T-helper 17 cell (primary cell): ENCODE measurements at regions not wholly inside any gene's neighbourhood (a gene's known extent, or its start where the extent isn't known, plus 50 kb on each side); places are given as distances from the start of the nearest gene placed in this dataset.

Experiments
- ATAC-seq: fragments of 150-1000 bp; cut with Tn5 transposase; 2 replicates; pipeline ENCODE4 v1.10.0; 2021; ENCODE audit warnings: mild to moderate bottlenecking, moderate library complexity
- DNase-seq, 3 donors: peaks; one replicate each; pipeline versions ENCODE4 v3.0.0 to v3.0.0-alpha.2; 2020 to 2021
- H3K9me3 ChIP-seq: one replicate; pipeline ENCODE4 v1.7.0; 2013; ENCODE audit warnings: low read length, mild to moderate bottlenecking; ENCODE audit not compliant: control insufficient read depth, poor library complexity, severe bottlenecking
- H3K27ac Mint-ChIP-seq: one replicate; pipeline ENCODE4 v1.8.0; 2022; ENCODE audit warnings: mild to moderate bottlenecking, moderate library complexity, mixed read lengths
- H3K27me3 Mint-ChIP-seq: one replicate; pipeline ENCODE4 v1.8.0; 2022; ENCODE audit warnings: mixed read lengths
- H3K36me3 Mint-ChIP-seq: one replicate; pipeline ENCODE4 v1.8.0; 2022; ENCODE audit warnings: low read depth, mixed read lengths
- H3K4me1 Mint-ChIP-seq: one replicate; pipeline ENCODE4 v1.8.0; 2022; ENCODE audit warnings: mild to moderate bottlenecking, mixed read lengths
- H3K4me3 Mint-ChIP-seq: one replicate; pipeline ENCODE4 v1.8.0; 2022; ENCODE audit warnings: mild to moderate bottlenecking, moderate library complexity, mixed read lengths

DNA sequence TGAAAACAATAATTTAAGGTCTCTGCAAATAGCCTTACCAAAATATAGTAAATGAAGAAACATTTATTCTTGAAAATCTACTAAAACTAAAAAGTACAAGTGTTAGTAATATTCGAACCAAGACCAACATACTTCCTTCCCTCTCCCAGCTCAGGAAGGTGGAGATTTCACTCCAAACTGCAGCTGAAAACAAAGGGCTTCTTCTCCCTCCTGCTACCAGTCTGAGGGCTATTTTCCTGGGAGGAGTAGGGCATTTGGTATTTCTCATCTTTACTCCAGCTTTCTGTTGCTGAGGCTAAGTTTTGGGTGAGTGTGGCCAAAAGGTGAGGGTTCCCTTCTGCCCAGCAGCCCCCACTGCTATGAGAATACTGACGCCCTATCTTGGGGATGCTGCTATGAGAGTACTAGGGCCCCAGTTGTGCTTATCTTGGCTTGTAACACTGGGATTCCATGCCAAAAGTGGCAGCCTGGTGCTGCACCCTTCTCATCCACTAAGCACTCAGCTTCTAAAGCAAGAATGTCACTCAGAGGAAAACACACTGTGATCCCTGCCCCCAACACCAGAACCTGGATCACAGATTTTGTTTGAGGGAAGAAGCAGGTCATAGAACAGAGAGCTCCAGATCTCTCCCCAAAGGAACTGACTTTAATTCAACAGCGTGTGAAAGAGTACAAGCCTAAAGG is 130.7 kb upstream of the KLF7 start:
- H3K4me3 Mint-ChIP-seq: no peak overlapping the region
- no peaks in the 10 kb centered on the region for H3K9me3 ChIP-seq
- H3K27ac Mint-ChIP-seq: no peak overlapping the region
- DNase-seq (no peak), ATAC-seq (no peak)
- H3K36me3 Mint-ChIP-seq: no peaks in the 10 kb centered on the region
- peaks cover 2% of the 10 kb centered on the region for H3K4me1 Mint-ChIP-seq
- H3K27me3 Mint-ChIP-seq: peaks cover 5% of the 10 kb centered on the region

DNA sequence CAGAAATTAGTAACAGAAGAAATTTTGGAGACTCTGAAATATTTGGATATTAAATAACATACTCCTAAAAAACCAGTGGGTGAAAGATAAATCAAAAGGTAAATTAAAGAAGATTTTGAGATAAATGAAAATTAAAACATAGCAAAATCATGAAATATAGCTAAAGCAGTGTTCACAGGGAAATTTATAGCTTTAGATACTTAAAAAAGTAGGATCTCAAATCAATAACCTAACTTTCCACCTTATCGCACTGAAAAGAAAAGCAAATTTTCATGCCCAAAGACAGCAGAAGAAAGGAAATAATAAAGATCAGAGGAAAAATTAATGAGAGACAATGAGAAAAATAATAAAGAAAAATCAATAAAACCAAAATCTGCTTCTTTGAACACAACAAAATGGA is 135.1 kb upstream of the KLF7 start:
- Mint-ChIP-seq H3K27me3 (peaks cover 5% of the 10 kb centered on the region), H3K36me3 (no peaks in the 10 kb centered on the region), H3K4me1 (no peaks in the 10 kb centered on the region), H3K4me3 (no peak overlapping the region), H3K27ac (no peak overlapping the region)
- no peak for DNase-seq
- H3K9me3 ChIP-seq: no peaks in the 10 kb centered on the region
- no peak for ATAC-seq

DNA sequence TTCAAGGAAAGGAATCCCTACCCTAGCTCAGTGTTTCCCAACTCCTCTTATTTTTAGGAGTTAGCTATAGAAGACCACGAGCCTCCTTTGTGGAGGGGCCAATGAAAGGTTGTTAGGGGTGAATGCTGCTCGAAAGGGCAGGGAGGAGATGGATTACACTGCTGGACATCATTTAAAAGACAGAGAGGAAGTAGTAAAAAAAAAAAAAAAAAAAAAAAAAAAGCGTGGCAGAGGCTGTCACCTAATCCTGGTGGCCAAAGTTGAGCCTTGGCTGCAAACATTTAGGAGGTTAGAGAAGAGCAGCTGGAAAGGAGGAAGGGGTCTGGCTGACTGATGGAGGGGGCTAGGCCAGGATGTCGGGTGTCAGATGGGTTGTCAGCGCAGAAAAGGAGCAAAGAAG is 139.0 kb upstream of the KLF7 start:
- no peaks in the 10 kb centered on the region for H3K9me3 ChIP-seq
- DNase-seq: no peak
- Mint-ChIP-seq H3K27ac (no peak overlapping the region), H3K4me3 (no peak overlapping the region), H3K4me1 (peaks cover 6% of the 10 kb centered on the region), H3K27me3 (no peaks in the 10 kb centered on the region), H3K36me3 (no peaks in the 10 kb centered on the region)
- no peak for ATAC-seq

DNA sequence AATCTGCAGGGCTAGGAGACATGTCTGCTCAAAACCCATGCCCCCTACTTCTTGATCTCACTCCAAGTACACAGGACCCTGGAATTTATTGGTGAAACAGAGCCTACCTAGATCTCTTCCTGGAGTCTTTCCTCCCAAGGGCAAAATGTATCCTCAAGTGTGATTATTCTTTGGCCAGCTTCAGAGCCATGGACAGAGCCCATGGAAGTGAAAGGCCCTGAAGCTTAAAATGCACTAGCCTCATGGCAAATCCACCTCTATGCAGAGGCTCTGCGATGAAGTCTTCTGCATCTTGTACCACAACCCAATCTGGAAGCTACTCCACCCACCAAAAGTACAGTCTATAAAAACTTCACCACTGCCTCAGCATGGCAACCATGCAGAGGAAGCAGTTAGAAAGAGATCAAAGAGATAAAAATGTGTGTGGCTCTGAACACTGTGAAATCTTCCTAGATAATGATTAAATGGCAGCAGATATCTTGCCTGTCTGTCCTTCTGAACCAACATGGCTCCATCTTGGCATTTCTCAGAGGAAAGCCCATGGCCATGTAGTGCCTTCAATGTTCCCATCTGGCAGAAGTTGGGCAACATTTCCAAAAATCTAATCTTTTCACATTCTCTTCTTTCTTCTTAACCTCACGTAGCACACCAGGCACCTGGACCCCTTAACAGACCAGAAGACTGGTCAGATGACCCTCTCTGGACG is 142.9 kb upstream of the KLF7 start:
- Mint-ChIP-seq H3K27ac (no peak overlapping the region), H3K27me3 (no peaks in the 10 kb centered on the region), H3K4me3 (no peak overlapping the region), H3K4me1 (peaks cover 6% of the 10 kb centered on the region), H3K36me3 (peaks cover 2% of the 10 kb centered on the region)
- no peaks in the 10 kb centered on the region for H3K9me3 ChIP-seq
- ATAC-seq: no peak
- DNase-seq: no peak

DNA sequence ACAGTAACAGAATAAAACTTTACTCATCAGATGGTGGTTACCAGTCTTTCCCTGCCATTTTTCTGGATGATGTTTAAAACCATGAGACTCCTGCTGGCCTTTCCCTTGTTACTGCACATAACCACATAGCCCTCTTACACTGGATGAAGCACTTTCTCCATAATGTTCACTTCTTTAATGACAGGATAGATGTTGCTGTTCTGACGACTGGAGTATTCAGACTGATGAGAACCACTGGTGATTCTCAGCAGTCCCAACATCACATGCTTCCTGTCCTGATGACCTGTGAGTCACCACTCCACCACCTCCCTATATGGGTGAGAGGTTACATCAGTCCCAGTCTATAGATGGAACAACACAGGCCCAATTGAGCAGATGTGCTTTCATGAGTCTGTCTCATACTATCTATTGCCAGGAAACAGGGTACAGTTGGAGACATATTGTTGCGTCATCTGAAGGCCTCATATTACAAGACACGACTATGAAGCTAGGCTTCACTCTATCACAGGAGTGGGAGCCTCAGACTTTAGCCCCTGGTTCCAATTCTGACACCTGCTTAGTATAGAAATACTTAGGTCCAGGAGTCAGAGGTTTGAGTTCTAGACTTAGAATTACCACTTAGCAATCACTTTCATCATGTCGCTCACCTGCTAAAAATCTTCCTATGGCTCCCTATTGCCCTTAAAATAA is 145.7 kb upstream of the KLF7 start:
- ATAC-seq (peak; percentile 52), DNase-seq (no peak)
- H3K9me3 ChIP-seq: no peaks in the 10 kb centered on the region
- Mint-ChIP-seq H3K36me3 (peaks cover 2% of the 10 kb centered on the region), H3K27ac (no peak overlapping the region), H3K4me1 (peaks cover 6% of the 10 kb centered on the region), H3K27me3 (peaks cover under 1% of the 10 kb centered on the region), H3K4me3 (no peak overlapping the region)

DNA sequence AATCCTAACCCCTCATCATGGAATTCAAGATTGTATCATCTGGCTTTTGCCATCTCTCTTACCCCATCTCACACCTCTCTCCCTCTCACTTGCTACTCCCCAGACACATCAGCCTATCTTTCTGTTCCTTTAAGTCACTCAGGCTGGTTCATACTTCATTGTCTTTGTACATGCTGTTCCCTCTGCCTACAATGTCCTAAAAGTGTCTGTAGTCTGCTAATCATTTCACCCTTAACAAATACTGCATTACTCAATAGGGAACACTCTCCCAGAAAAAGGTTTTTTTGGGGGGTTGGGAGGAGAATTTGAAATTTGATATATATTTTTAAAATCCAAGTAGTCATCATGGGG is 146.2 kb upstream of the KLF7 start:
- H3K9me3 ChIP-seq: no peaks in the 10 kb centered on the region
- H3K27me3 Mint-ChIP-seq: peaks cover 6% of the 10 kb centered on the region
- H3K27ac Mint-ChIP-seq: no peak overlapping the region
- no peak overlapping the region for H3K4me3 Mint-ChIP-seq
- H3K4me1 Mint-ChIP-seq: peaks cover 6% of the 10 kb centered on the region
- H3K36me3 Mint-ChIP-seq: peaks cover 3% of the 10 kb centered on the region
- ATAC-seq (no peak), DNase-seq (no peak)

DNA sequence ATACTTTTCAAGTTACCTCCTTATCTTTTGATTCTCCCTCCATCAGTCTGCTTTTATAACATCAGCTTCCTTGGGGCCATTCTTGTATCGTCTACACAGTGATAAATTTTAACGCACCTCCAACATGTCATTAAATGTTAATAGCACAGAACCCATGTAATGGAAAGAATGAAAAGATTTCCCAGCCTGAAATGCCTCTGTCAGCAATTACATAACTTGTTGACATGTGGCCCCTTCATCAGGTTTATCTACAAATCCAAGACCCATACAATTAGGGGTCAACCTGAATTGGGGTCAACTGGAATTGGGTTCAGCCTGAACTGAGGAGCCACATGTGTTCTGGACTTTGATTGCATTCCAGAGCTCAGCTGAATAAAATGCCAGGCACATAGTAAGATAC is 148.2 kb upstream of the KLF7 start:
- ATAC-seq: no peak
- no peaks in the 10 kb centered on the region for H3K4me1 Mint-ChIP-seq
- peaks cover 18% of the 10 kb centered on the region for H3K27me3 Mint-ChIP-seq
- peaks cover 5% of the 10 kb centered on the region for H3K36me3 Mint-ChIP-seq
- DNase-seq: no peak
- H3K27ac Mint-ChIP-seq: no peak overlapping the region
- H3K4me3 Mint-ChIP-seq: no peak overlapping the region
- no peaks in the 10 kb centered on the region for H3K9me3 ChIP-seq

DNA sequence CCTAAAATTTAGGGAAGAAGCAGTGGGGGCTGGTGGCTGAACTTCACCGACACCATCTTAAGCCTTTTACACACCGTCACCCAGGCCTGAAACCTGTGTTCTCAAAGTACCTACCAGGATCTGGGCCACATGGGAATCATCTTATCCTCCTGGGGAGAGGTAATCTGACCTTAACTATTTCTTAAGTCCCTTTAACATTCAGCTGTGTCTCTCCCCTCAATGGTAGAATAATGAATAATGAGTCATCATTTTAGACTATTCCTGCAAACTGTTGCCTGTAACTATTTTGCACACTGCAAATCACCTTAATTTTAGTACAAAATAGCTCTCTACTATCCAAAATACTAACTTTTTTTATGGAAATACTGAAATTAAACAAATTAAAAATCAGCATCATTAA is 149.4 kb upstream of the KLF7 start:
- DNase-seq (no peak), ATAC-seq (no peak)
- Mint-ChIP-seq H3K27me3 (peaks cover 22% of the 10 kb centered on the region), H3K4me3 (no peak overlapping the region), H3K36me3 (peaks cover 5% of the 10 kb centered on the region), H3K27ac (no peak overlapping the region), H3K4me1 (no peaks in the 10 kb centered on the region)
- no peaks in the 10 kb centered on the region for H3K9me3 ChIP-seq

DNA sequence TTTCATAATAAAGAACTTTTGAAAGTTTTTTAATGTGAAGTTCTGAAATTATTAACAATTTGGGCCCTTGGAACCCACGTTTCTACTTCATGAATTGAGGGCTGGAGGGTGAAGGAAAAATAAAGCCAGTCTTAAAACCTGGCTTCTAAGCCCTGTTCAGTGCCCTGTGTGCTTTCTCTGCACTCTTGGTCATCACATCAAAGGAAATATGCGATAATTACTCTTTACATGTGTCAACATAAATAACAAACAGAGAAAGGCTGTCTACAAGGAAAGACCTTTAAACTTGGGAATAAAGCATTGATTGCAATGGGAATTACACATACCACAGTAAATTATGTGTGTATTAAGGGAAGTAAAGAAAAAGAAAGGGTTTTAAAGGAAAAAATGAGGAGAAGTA is 150.7 kb upstream of the KLF7 start:
- Mint-ChIP-seq H3K27me3 (peaks cover 22% of the 10 kb centered on the region), H3K36me3 (peaks cover 5% of the 10 kb centered on the region), H3K27ac (no peak overlapping the region), H3K4me3 (no peak overlapping the region), H3K4me1 (no peaks in the 10 kb centered on the region)
- no peaks in the 10 kb centered on the region for H3K9me3 ChIP-seq
- DNase-seq: no peak
- ATAC-seq: no peak

DNA sequence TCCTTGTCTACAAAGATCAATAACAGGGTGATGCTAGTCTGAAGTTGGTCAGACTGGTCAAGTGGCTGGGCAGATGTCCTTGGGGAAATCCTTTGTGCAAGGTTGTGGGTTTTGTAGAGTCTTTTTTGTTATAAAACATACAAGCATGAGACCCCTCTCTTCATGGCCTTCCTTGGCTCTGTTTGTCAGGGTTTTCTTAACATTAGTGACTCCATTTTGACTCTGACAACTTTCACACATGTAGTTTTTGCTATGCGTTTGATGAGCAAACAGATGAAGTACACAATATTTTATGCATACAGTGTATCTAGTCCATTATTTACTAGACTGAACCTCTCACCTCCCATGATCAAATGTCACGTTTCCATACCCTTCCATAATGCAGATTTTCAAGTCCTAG is 151.2 kb upstream of the KLF7 start:
- ATAC-seq (no peak), DNase-seq (no peak)
- H3K9me3 ChIP-seq: no peaks in the 10 kb centered on the region
- no peaks in the 10 kb centered on the region for H3K4me1 Mint-ChIP-seq
- peaks cover 22% of the 10 kb centered on the region for H3K27me3 Mint-ChIP-seq
- no peak overlapping the region for H3K4me3 Mint-ChIP-seq
- H3K27ac Mint-ChIP-seq: no peak overlapping the region
- peaks cover 5% of the 10 kb centered on the region for H3K36me3 Mint-ChIP-seq

DNA sequence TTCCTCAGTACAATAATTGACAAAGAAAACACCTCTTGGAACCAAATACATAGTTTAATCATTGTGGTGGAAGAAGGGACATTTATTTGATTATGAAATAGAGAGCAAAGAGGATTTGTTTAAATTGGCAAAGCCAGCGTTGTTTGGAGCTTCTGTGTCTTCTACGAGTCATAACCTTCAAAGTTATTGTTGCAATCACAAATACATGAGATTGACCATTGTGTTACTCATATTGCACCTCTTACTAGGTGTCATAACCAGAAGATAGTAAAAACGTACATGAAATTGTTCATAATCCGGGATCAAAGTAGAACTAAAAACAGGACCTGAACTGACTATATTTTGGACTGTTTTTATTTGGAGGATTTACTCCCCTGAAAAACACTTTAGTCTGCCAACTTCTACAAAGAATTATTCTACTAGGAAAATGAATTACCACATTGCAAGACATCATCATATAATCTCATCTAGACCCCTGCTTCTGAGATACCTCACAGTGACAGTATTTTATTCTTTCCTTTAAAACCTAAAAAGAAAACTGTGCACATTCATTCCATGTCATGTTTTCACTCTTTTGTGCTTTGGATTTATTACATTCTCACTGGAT is 151.7 kb upstream of the KLF7 start:
- Mint-ChIP-seq H3K27ac (no peak overlapping the region), H3K4me3 (no peak overlapping the region), H3K27me3 (peaks cover 22% of the 10 kb centered on the region), H3K4me1 (no peaks in the 10 kb centered on the region), H3K36me3 (peaks cover 7% of the 10 kb centered on the region)
- DNase-seq (no peak), ATAC-seq (no peak)
- H3K9me3 ChIP-seq: no peaks in the 10 kb centered on the region

DNA sequence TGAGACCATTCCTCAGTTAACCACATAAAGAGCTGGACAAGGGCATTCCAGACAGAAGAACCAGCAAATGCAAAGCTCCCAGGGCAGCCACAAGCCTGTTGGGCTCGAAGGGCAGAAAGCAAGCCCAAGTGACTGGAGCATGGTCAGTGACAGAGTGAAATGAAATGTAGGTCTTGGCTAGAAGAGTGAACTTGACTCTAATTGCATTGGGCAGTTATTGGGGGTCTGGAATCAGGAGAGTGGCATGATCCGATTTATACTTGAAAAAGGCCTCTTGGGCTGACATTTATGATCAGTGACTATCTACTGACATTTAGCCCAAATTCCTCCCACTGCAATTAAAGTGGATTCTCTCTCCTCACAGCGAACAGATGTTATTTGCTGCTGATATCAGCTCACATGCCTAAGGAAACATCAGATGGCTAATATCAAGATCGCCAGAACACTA is 152.5 kb upstream of the KLF7 start:
- DNase-seq (no peak), ATAC-seq (no peak)
- Mint-ChIP-seq H3K4me1 (no peaks in the 10 kb centered on the region), H3K27ac (no peak overlapping the region), H3K4me3 (no peak overlapping the region), H3K27me3 (peaks cover 22% of the 10 kb centered on the region), H3K36me3 (peaks cover 5% of the 10 kb centered on the region)
- H3K9me3 ChIP-seq: no peaks in the 10 kb centered on the region

DNA sequence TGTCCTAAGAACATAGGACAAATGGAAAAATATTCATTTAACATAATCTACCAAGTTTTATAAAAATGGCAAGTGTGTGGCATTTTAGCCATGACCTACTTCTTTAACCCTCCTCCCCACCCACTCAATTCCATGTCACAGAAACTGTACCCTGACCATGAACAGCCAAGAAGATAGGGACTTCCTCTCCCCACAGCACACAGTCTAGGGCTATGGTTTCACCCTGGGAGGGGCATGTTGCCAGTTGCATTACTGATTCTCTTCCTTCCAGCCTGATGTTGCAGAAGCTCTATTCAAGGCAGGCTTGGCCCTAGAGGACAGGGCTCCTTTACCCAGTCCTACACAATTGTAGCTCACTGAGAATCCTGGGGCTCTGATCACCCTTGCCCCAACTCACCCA is 153.6 kb upstream of the KLF7 start:
- H3K9me3 ChIP-seq: no peaks in the 10 kb centered on the region
- ATAC-seq (no peak), DNase-seq (no peak)
- Mint-ChIP-seq H3K4me1 (no peaks in the 10 kb centered on the region), H3K27me3 (peaks cover 22% of the 10 kb centered on the region), H3K4me3 (no peak overlapping the region), H3K36me3 (peaks cover 5% of the 10 kb centered on the region), H3K27ac (no peak overlapping the region)
